ENCODE measurements at regions not wholly inside any gene's neighbourhood (a gene's known extent, or its start where the extent isn't known, plus 50 kb on each side); places are given as distances from the start of the nearest gene placed in this dataset.

DNA sequence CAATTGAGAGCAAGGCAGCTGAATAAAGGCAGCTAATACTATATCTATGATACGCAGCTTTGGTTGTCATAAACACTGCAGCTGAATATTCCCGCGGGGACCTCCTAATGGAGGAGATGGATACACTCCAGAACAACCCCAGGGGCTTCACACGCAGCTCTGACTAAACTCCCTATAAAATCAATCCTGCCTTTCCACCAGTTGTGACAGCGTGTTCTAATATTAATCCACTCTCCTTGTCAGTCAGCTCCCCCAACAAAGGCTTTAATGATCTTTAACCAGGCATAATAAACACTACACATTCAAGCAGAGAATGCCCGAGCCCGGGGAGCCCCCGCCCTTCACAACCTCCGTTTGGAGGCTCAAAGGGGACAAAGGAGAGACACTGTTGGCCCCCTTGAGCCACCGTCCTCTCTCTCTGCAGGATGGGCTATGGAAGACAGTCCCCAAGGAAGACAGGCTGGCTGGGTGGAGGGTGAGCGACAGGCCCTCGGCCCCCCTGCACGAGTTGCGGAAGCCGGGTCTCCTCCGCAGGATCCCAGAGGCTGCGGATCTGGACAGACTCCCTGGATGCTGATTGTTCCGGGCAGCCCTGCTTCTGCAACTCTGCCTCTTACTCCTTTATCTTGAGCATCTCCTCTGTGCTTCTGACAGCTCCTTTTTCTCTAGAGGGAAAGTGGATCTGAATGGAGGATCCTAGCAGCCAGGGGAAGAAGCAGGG, 565.2 kb downstream of the BUD13 start:
- WGBS, 2 donors = 72 to 80% methylated on average over 18 of the region's 18 CpGs
- intact Hi-C loops (cut with DNase I) = no loop called here

DNA sequence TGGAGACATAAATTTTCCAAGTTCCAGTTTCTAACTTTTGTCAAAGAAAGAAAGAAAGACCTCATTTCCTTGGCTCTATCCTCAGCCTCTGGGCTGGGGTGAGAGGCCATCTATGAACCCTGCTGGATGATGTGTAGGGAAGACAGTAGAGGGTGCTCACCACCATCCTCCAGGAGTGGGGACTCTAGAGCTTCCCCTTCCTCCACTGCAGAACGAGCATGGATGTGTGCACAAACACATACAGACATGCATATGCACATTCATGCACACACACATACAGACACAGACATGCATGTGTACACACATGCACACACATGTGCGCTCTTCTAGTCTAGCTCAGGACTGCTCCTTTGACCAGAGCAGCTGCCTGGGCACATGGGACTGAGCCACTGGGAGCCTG, 565.8 kb downstream of the BUD13 start:
- Histone ChIP-seq H3K27ac (no peak overlapping the region), H3K36me3 (no peaks in the 10 kb centered on the region), H3K4me1 (no peaks in the 10 kb centered on the region), H3K4me3 (no peak overlapping the region), H3K9me3 (no peaks in the 10 kb centered on the region), H3K27me3 (peaks cover 0 to 13% (median 0%) of the 10 kb centered on the region in 3 donors)
- WGBS, 2 donors = 68 to 82% methylated on average over 2 of the region's 2 CpGs
- TF ChIP-seq POLR2AphosphoS5 (IDR thresholded peaks at IDR 0.05) = no peak
- intact Hi-C loops (cut with DNase I) = no loop called here
- DNase-seq = no peak

More for the DNA sequence above, 565.2 kb downstream of the BUD13 start:
- DNase-seq = no peak
- no peaks in the 10 kb centered on the region for H3K9me3 ChIP-seq
- H3K27me3 ChIP-seq = peaks cover 0 to 13% (median 0%) of the 10 kb centered on the region in 3 donors
- H3K4me3 ChIP-seq = no peak overlapping the region
- H3K4me1 ChIP-seq = no peaks in the 10 kb centered on the region
- no peak overlapping the region for H3K27ac ChIP-seq
- no peaks in the 10 kb centered on the region for H3K36me3 ChIP-seq
- TF ChIP-seq, protein P1, sequence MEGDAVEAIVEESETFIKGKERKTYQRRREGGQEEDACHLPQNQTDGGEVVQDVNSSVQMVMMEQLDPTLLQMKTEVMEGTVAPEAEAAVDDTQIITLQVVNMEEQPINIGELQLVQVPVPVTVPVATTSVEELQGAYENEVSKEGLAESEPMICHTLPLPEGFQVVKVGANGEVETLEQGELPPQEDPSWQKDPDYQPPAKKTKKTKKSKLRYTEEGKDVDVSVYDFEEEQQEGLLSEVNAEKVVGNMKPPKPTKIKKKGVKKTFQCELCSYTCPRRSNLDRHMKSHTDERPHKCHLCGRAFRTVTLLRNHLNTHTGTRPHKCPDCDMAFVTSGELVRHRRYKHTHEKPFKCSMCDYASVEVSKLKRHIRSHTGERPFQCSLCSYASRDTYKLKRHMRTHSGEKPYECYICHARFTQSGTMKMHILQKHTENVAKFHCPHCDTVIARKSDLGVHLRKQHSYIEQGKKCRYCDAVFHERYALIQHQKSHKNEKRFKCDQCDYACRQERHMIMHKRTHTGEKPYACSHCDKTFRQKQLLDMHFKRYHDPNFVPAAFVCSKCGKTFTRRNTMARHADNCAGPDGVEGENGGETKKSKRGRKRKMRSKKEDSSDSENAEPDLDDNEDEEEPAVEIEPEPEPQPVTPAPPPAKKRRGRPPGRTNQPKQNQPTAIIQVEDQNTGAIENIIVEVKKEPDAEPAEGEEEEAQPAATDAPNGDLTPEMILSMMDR (IDR thresholded peaks at IDR 0.05) = no peak
- TF ChIP-seq POLR2AphosphoS5 (IDR thresholded peaks at IDR 0.05) (no peak), POLR2A (IDR thresholded peaks at IDR 0.05) (no peak), EP300 (IDR thresholded peaks at IDR 0.05) (no peak)

DNA sequence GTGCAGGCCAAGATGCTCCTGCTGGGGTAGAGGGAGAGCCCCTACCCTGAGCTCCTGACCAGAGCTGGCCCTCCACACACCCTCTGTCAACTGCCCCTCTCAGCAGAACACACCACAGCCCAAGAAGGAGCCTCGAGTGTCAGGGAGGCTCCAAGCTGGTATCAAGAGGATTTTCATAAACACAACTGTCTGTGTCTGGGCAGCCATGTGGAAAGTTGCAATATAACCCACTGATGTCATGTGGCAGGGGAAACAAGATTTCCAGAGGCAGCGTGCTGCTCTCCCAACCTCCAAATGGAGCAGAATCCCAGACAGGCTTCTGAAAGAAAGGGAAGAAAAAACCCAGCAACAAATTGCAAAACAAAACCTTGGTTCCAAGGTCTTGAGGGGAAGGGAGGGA, 569.9 kb downstream of the BUD13 start:
- H3K27ac ChIP-seq = no peak overlapping the region
- no peaks in the 10 kb centered on the region for H3K4me1 ChIP-seq
- no peaks in the 10 kb centered on the region for H3K27me3 ChIP-seq
- TF ChIP-seq POLR2A (IDR thresholded peaks at IDR 0.05) = no peak
- TF ChIP-seq POLR2AphosphoS5 (IDR thresholded peaks at IDR 0.05) = no peak
- TF ChIP-seq, protein P1 (IDR thresholded peaks at IDR 0.05) = no peak
- no peak for DNase-seq
- H3K36me3 ChIP-seq = no peaks in the 10 kb centered on the region
- H3K9me3 ChIP-seq = no peaks in the 10 kb centered on the region
- H3K4me3 ChIP-seq = no peak overlapping the region
- intact Hi-C loops (cut with DNase I) = no loop called here
- WGBS, 2 donors = 72% methylated on average over 2 of the region's 2 CpGs

DNA sequence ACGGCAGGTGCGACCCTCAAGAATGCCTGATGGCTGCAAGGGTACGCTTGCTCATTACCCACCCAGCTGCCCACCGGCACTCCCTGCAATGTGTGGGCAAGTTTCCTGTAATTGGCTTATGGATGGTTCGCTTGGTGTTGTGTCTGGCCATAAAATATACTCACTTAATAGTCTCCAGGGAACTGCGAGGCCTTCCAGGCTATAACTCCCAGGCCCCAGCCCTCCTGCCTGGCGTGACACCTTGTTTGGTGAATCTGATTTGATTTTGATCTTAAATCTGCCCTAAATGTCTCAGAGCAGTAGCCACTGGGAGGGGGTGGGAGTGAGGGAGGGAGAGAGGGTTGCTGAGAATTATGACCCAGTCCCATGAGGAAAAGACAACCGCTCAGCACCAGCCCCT, 572.2 kb downstream of the BUD13 start:
- no peaks in the 10 kb centered on the region for H3K4me1 ChIP-seq
- no peak for TF ChIP-seq POLR2A (IDR thresholded peaks at IDR 0.05)
- no peak for TF ChIP-seq EP300 (IDR thresholded peaks at IDR 0.05)
- TF ChIP-seq, protein P1 (IDR thresholded peaks at IDR 0.05) = no peak
- no peak for TF ChIP-seq POLR2AphosphoS5 (IDR thresholded peaks at IDR 0.05)
- no peaks in the 10 kb centered on the region for H3K36me3 ChIP-seq
- no peak overlapping the region for H3K27ac ChIP-seq
- DNase-seq = no peak
- 82 to 91% methylated on average over 8 of the region's 8 CpGs for WGBS, 2 donors
- H3K9me3 ChIP-seq = no peaks in the 10 kb centered on the region
- intact Hi-C loops (cut with DNase I) = no loop called here
- H3K27me3 ChIP-seq = no peaks in the 10 kb centered on the region
- no peak overlapping the region for H3K4me3 ChIP-seq

DNA sequence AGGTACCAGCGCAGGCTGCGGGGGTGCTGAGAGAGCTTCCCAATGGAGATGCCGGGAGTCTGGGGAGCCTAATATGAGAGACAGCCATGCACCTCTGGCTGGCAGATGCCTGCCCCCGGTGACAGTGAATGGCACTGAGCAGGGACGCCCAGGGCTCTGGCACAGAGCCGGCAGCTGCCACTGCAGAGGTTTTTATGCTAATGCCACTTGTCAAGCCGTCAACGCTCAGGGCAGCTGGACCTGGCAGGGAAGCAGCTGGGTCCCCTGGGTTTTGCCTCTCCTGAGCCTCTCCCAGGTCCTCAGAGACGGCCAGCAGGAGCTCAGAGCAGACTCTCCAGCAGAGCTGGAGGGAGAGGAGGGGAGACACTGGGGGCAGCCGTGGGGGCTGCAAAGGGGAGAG, 573.6 kb downstream of the BUD13 start:
- WGBS, 2 donors = 47 to 58% methylated on average over 10 of the region's 10 CpGs
- intact Hi-C loops (cut with DNase I) = no loop called here
- no peak for DNase-seq

More for the DNA sequence above, 573.6 kb downstream of the BUD13 start:
- TF ChIP-seq, protein P1 (IDR thresholded peaks at IDR 0.05) = no peak
- Histone ChIP-seq H3K4me1 (no peaks in the 10 kb centered on the region), H3K9me3 (no peaks in the 10 kb centered on the region), H3K27ac (no peak overlapping the region), H3K27me3 (no peaks in the 10 kb centered on the region), H3K36me3 (no peaks in the 10 kb centered on the region), H3K4me3 (no peak overlapping the region)
